ENCODE measurements at regions not wholly inside any gene's neighbourhood (a gene's known extent, or its start where the extent isn't known, plus 50 kb on each side); places are given as distances from the start of the nearest gene placed in this dataset.

- TF ChIP-seq CTCF (IDR thresholded peaks at IDR 0.05; ENCODE audit: low read depth, low read length, missing input control) (no peak), SP1 (IDR thresholded peaks at IDR 0.05) (no peak), GABPA (IDR thresholded peaks at IDR 0.05 in 1 of 2, conservative IDR thresholded peaks at IDR 0.05 in 1 of 2) (no peak), HNF4G (IDR thresholded peaks at IDR 0.05) (no peak)
These were observed 737.5 kb downstream of the SATB2 start (continued) for GRCh38 chr2:198720266-198720665.

GRCh38 chr2:198717451-198717850 lies 740.3 kb downstream of the SATB2 start:
- no peak overlapping the region for H3K4me3 ChIP-seq (ENCODE audit: low read depth in 1 of 3, low read length in 3 of 3)
- H3K36me3 ChIP-seq (ENCODE audit: control insufficient read depth in 4 of 4, insufficient read depth in 3 of 4, low read depth in 1 of 4, low read length in 3 of 4): no peaks in the 10 kb centered on the region
- H3K4me1 ChIP-seq (ENCODE audit: control insufficient read depth in 4 of 4, insufficient read depth in 4 of 4, low read length in 3 of 4): no peaks in the 10 kb centered on the region
- no peaks in the 10 kb centered on the region for H3K27me3 ChIP-seq (ENCODE audit: control insufficient read depth in 4 of 4, insufficient read depth in 4 of 4, low read length in 3 of 4)
- no peak overlapping the region for H3K27ac ChIP-seq (ENCODE audit: low read depth in 1 of 2, low read length in 2 of 2)
- 89% methylated on average over 2 of the region's 2 CpGs for WGBS
- H3K9ac ChIP-seq (ENCODE audit: low read depth in 1 of 2, low read length in 2 of 2): no peak overlapping the region
- H3K9me3 ChIP-seq (ENCODE audit: control insufficient read depth in 4 of 4, low read length in 3 of 4): no peaks in the 10 kb centered on the region
- no peak for DNase-seq (ENCODE audit: low spot score)
- TF ChIP-seq REST (IDR thresholded peaks at IDR 0.05) (no peak), RXRA (IDR thresholded peaks at IDR 0.05) (no peak), GABPA (IDR thresholded peaks at IDR 0.05 in 1 of 2, conservative IDR thresholded peaks at IDR 0.05 in 1 of 2) (no peak), NR2F2 (IDR thresholded peaks at IDR 0.05) (no peak), CTCF (IDR thresholded peaks at IDR 0.05; ENCODE audit: low read depth, low read length, missing input control) (no peak), HNF4A (conservative IDR thresholded peaks at IDR 0.05) (no peak), FOXA1 (IDR thresholded peaks at IDR 0.05) (no peak), SP1 (IDR thresholded peaks at IDR 0.05) (no peak), EGR1 (IDR thresholded peaks at IDR 0.05; ENCODE audit: low read depth in 2 of 2) (no peak), FOXA2 (IDR thresholded peaks at IDR 0.05) (no peak), HNF4G (IDR thresholded peaks at IDR 0.05) (no peak)
- TF ChIP-seq, protein P1, sequence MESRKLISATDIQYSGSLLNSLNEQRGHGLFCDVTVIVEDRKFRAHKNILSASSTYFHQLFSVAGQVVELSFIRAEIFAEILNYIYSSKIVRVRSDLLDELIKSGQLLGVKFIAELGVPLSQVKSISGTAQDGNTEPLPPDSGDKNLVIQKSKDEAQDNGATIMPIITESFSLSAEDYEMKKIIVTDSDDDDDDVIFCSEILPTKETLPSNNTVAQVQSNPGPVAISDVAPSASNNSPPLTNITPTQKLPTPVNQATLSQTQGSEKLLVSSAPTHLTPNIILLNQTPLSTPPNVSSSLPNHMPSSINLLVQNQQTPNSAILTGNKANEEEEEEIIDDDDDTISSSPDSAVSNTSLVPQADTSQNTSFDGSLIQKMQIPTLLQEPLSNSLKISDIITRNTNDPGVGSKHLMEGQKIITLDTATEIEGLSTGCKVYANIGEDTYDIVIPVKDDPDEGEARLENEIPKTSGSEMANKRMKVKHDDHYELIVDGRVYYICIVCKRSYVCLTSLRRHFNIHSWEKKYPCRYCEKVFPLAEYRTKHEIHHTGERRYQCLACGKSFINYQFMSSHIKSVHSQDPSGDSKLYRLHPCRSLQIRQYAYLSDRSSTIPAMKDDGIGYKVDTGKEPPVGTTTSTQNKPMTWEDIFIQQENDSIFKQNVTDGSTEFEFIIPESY (IDR thresholded peaks at IDR 0.05): no peak

All from liver (tissue), 8 donors.